ENCODE measurements at regions not wholly inside any gene's neighbourhood (a gene's known extent, or its start where the extent isn't known, plus 50 kb on each side); places are given as distances from the start of the nearest gene placed in this dataset.

DNA sequence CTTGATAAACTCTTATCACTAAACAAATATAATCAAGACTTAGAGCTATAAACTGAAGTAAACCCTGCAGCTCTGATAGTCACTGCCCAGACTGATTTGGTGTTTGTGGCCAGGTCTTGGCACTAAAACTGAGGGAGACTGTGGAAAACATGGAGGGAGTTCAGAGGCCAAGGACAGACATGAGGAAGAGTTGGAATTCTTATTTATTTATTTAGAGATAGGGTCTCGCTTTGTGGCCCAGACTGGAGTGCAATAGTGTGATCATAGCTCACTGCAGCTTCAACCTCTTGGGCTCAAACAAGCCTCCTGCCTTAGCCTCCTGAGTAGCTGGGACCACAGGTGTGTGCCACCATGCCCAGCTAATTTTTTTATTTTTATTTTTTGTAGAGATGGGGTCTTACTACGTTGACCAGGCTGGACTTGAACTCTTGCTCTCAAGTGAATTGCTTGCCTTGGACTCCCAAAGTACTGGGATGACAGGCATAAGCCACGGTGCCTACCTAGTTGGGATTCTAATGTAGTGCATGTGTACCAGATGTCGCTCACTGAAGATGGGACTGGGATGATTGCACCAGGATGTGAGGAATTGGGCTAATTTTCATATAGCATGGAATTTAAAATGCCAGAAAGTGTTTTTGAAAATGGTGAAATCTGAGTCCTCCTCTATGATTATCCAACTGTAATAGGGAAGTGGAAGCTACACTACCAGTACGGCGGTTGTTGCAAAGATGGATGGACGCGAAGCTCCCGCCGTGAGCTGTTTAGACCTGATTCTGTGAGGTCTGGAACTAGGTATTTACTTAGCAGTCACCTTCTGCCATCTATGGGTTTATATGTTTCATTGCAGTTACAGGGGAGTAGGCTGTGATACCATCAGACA is 52.7 kb upstream of the CTLA4 start:
- peak; percentile 65 for DNase-seq

DNA sequence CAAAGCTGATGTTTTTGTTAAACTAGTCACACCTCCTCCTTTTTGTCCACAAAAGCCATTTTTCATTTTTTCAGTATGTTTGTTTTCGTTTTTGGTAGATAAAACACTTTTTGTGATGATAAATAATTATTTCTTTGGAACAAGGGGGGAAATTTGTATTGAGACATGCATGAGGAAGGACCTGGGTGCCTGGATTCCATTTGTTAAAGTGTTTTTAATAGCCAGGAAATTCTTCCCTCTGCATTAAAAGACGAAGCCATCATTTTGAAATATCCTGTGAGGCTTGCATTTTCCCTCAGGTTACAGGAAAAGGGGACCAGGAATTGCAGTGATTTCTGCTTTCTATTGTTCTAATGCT is 52.1 kb upstream of the CTLA4 start:
- no peak for DNase-seq

DNA sequence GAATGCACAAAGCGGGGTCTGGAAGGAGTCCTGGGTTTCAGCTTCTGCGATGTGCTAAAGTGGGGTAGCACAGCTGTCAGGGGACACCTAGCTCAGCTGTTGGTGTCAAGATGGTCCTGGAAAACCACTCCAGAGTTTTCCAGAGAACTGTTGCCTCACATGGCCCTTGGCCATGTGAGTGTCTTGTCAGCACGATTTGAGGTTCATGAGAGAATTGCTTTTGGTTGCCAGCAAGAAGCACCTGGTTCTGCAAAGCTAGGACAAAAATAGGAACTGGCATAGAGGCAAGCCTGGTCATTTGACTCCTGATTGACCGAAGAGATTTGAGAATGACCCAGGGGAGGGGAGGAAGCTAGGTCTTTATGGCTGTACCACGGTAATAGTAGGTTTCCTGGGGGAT is 50.4 kb upstream of the CTLA4 start:
- DNase-seq: no peak
